ENCODE measurements at regions not wholly inside any gene's neighbourhood (a gene's known extent, or its start where the extent isn't known, plus 50 kb on each side); places are given as distances from the start of the nearest gene placed in this dataset.

- TF ChIP-seq YY1 (IDR thresholded peaks at IDR 0.05): no peak
- TF ChIP-seq CTCF (IDR thresholded peaks at IDR 0.05; ENCODE audit: low read depth, low read length, missing input control): no peak
- no peak for TF ChIP-seq GABPA (IDR thresholded peaks at IDR 0.05 in 1 of 2, conservative IDR thresholded peaks at IDR 0.05 in 1 of 2)
- no peak for TF ChIP-seq SP1 (IDR thresholded peaks at IDR 0.05)
- TF ChIP-seq EGR1 (IDR thresholded peaks at IDR 0.05; ENCODE audit: low read depth in 2 of 2): no peak
- no peak for TF ChIP-seq HNF4G (IDR thresholded peaks at IDR 0.05)
- no peak for TF ChIP-seq MAX (IDR thresholded peaks at IDR 0.05)
- no peak for TF ChIP-seq REST (IDR thresholded peaks at IDR 0.05)
- no peak for TF ChIP-seq RAD21 (IDR thresholded peaks at IDR 0.05)
- TF ChIP-seq NR2F2 (IDR thresholded peaks at IDR 0.05): no peak
- TF ChIP-seq FOXA1 (IDR thresholded peaks at IDR 0.05): no peak
- no peak for TF ChIP-seq ZBTB33 (IDR thresholded peaks at IDR 0.05)
- no peak for TF ChIP-seq TAF1 (conservative IDR thresholded peaks at IDR 0.05)
Measured at GRCh38 chr11:87832211-87832610, 343.0 kb downstream of the RAB38 start.

Data from liver (tissue), 3 donors.